ENCODE measurements at regions not wholly inside any gene's neighbourhood (a gene's known extent, or its start where the extent isn't known, plus 50 kb on each side); places are given as distances from the start of the nearest gene placed in this dataset.

DNA sequence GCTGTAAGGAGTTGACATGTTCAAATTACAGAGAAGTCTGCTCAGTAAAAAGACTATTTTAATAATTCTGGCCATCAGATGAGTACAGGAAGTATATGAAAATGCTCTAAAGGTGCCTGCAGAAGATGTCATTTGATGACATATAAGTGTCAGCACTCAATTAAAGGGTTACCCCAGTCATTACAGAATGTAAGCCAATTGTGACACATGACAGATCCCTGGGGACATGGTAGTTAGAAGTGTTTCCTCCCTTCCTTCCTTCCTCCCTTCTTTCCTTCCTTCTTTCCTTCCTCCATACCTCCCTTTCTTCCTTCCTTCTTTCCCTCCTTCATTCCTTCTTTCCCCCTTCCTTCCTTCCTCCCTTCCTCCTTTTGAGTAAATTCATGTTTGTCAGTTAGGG is 453.0 kb downstream of the RAPGEF2 start:
- TF ChIP-seq, protein P1, sequence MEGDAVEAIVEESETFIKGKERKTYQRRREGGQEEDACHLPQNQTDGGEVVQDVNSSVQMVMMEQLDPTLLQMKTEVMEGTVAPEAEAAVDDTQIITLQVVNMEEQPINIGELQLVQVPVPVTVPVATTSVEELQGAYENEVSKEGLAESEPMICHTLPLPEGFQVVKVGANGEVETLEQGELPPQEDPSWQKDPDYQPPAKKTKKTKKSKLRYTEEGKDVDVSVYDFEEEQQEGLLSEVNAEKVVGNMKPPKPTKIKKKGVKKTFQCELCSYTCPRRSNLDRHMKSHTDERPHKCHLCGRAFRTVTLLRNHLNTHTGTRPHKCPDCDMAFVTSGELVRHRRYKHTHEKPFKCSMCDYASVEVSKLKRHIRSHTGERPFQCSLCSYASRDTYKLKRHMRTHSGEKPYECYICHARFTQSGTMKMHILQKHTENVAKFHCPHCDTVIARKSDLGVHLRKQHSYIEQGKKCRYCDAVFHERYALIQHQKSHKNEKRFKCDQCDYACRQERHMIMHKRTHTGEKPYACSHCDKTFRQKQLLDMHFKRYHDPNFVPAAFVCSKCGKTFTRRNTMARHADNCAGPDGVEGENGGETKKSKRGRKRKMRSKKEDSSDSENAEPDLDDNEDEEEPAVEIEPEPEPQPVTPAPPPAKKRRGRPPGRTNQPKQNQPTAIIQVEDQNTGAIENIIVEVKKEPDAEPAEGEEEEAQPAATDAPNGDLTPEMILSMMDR (IDR thresholded peaks at IDR 0.05; ENCODE audit: low read depth, low read length, missing control alignments): no peak
- H3K4me3 ChIP-seq (ENCODE audit: low read depth, low read length): no peak overlapping the region
- no peak for DNase-seq (ENCODE audit: low read depth)

DNA sequence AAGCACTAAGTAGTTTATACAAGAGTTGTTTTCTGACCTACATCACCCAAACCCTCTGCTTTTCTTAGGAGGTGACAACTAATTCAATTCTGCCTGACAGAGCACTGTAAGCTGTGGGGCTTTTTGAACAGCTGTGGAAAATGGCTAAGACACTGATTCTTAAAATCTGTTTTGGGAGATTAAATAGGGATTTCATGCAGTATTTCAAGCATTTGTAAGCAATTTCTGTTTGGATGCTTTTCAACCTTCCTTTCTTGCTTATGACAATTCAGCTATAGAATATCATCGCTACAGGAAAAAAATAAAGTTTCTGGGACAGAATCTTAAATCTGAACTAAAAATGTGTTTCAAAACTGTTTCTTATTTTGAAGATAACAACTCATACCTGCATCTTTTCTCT is 459.5 kb downstream of the RAPGEF2 start:
- H3K4me3 ChIP-seq (ENCODE audit: low read depth, low read length): no peak overlapping the region
- TF ChIP-seq, protein P1 (IDR thresholded peaks at IDR 0.05; ENCODE audit: low read depth, low read length, missing control alignments): no peak
- no peak for DNase-seq (ENCODE audit: low read depth)

DNA sequence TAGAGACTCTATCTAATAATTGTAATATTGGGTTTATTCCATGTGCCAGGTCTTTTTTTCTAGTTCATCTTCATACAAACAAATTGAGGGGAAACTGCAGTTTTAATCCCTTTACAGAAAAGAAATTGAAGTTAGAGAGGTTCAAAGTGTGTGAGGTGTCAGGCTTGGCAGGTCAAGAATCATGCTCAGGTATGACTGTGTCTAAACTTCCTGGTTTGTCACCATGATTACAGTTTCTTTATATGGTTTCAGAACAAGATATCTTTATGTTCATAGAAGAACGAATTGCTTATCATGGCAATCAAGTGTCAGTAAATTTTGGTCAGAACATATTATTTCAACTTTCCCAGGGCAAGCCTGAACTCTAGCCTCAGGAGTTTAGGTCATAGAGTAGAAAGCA is 460.4 kb downstream of the RAPGEF2 start:
- TF ChIP-seq, protein P1 (IDR thresholded peaks at IDR 0.05; ENCODE audit: low read depth, low read length, missing control alignments): no peak
- H3K4me3 ChIP-seq (ENCODE audit: low read depth, low read length): no peak overlapping the region
- DNase-seq (ENCODE audit: low read depth): no peak

DNA sequence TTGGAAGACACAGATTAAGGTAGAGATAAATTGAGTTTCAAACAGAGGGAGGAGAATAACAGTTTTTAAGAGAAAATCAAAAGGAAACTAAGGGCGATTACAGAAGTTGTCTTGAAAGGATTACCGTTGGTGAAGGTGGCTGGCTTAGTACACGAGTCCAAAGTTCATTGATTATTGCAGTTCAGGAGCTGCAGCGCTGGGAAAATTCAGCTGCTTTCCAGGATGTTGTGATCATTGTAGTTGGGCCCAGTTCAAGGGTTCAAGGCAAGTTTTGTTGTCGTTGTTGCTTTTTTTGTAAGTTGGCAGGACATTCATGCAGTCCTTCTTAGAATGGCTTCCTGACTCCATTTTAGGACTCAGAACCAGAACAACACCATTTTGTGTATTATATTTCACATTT is 461.7 kb downstream of the RAPGEF2 start:
- TF ChIP-seq, protein P1 (IDR thresholded peaks at IDR 0.05; ENCODE audit: low read depth, low read length, missing control alignments): no peak
- no peak for DNase-seq (ENCODE audit: low read depth)
- H3K4me3 ChIP-seq (ENCODE audit: low read depth, low read length): no peak overlapping the region

DNA sequence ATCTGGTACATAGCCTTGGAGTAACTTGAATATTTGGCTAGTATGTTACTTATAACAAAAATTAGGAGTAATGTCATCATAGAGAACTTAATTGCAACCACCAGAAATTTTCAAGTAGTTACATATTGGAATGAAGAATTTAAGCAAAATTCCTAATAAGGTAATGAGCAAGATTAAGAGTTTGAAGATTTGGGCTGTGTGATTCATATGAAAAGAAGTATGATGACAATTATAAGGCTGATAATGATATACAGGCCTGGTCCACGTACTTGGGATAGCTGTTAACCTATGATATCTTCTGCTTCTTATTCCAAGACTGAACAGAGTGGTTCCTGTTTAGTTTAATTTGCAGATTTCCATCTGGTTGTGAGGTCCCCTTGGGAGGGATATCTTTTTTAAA is 463.9 kb downstream of the RAPGEF2 start:
- DNase-seq (ENCODE audit: low read depth): no peak
- TF ChIP-seq, protein P1 (IDR thresholded peaks at IDR 0.05; ENCODE audit: low read depth, low read length, missing control alignments): no peak
- no peak overlapping the region for H3K4me3 ChIP-seq (ENCODE audit: low read depth, low read length)

DNA sequence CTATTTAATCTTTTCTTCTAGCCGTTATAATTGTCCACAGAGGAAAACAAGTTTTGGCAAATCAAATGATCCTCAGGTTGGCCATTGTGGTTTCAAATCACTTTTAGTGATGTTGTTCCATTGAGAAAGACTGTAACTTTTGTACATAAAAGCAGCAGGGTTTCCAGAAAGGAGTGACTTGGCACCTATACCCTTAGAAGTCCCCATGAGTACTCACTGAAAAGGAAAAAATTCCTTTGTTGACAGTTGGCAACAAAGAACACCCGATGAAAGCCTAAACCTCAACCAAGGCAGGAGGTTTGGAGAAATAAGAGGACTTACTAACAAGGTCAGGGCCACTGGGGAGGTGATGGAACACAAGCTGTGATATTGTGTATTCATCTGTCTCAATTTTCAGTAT is 474.4 kb downstream of the RAPGEF2 start:
- DNase-seq (ENCODE audit: low read depth): no peak
- TF ChIP-seq, protein P1 (IDR thresholded peaks at IDR 0.05; ENCODE audit: low read depth, low read length, missing control alignments): no peak
- no peak overlapping the region for H3K4me3 ChIP-seq (ENCODE audit: low read depth, low read length)

DNA sequence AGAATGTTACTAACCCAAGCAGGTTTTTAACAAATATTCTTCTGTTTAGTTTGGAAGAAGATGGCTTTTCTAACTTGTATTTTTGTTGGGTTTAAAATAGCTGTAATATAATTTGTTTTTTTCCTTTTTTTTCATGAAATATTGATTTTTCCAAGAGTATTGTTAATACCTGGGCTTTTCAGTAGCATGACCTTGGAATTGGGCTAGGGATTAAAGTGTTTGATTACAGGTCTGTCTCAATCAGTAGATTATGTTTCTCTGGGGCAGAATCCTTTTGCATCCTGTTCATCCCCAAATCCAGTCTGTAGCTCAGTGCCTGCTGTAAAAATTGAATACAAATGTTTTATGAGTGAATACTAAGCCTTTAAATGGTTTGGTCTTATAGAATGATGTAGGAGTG is 479.8 kb downstream of the RAPGEF2 start:
- H3K4me3 ChIP-seq (ENCODE audit: low read depth, low read length): no peak overlapping the region
- TF ChIP-seq, protein P1 (IDR thresholded peaks at IDR 0.05; ENCODE audit: low read depth, low read length, missing control alignments): no peak
- DNase-seq (ENCODE audit: low read depth): no peak
